GM18520 (cell line): ENCODE measurements at regions not wholly inside any gene's neighbourhood (a gene's known extent, or its start where the extent isn't known, plus 50 kb on each side); places are given as distances from the start of the nearest gene placed in this dataset.
"Not testable (repeated sequence)": the region's sequence is repeated elsewhere in the genome, so short reads cannot be mapped to it uniquely, and the experiment has no call there.

ENCODE experiments used
- ATAC-seq: cut with Tn5 transposase; IDR thresholded peaks from one replicate; pipeline ENCODE4 v1.9.1; 2021; ENCODE audit not compliant: unreplicated experiment

DNA sequence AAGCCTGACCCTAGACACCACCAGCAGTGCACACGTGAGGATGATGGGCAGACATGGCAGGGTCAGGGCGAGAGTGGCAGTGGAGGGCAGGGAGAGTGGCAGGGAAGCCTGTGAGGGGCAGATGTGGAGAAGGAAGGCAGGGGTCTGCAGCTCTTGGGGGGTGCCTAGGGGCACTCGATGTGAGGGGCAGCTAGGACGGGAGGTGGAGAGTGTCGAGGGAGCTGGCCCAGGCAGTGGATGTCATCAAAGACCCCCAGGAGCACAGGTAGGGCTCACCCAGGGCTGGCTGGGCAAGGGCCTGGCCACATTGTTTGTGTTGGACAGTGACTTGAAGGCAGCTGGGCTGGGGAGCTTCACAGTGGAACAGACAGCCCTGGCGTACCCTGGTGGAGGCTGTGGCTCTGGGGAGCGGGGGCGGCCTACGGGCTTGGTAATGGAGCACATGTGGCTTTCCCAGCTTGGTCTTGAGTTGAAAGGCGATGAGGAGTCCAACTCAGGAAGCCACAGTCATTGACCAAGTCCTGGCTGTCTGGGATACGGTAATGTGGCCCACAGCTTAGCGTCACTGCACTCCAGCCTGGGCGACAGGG lies 87.1 kb downstream of the RTP5 start:
- ATAC-seq: no peak

DNA sequence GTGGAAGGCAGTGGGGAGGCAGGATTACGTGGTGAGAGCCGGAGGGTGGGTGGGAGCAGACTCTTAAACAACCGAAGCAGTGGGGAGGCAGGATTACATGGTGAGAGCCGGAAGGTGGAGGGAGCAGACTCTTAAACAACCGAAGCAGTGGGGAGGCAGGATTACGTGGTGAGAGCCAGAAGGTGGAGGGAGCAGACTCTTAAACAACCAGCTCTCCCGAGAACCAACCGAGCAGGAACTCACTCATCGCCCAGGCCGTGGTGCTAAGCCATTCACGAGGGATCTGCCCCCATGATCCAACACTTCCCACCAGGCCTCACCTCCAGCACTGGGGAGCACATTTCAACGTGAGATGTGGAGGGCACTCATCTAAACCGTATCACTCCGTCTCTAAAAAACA lies 87.7 kb downstream of the RTP5 start:
- ATAC-seq: no peak

DNA sequence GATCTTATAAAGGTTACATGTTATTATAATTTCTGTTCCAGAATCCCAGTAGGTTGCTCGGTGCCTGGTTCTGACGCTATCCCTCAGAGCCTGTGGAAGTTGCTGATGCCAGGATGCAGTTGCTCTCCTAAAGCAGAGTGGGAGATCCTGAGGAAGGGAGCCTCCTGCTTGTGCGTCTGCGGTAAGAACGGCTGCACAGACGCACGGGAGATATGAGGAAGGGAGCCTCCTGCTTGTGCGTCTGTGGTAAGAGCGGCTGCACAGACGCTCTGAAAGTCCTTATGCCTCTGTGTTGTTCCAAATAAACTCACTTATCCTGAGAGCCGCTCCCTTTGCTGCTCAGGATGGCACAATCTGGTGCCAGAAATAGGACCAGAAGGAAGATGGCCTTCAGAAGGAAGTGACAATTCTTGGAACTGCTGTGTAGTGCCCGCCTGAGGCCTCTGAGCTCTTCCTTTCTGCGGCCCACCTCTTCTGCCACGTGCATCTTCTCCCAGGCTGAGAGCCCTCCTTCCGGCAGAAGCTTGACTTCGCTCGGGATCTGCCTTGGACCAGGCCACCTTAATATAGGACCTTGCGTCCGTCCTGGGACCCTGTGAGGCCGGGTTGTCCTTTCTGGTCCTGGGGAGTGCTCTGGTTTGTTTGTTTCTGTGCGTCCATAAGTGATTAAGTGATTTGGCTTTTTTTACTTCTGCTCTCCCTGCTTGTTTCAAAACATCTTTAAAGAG lies 89.5 kb downstream of the RTP5 start:
- ATAC-seq: no peak

DNA sequence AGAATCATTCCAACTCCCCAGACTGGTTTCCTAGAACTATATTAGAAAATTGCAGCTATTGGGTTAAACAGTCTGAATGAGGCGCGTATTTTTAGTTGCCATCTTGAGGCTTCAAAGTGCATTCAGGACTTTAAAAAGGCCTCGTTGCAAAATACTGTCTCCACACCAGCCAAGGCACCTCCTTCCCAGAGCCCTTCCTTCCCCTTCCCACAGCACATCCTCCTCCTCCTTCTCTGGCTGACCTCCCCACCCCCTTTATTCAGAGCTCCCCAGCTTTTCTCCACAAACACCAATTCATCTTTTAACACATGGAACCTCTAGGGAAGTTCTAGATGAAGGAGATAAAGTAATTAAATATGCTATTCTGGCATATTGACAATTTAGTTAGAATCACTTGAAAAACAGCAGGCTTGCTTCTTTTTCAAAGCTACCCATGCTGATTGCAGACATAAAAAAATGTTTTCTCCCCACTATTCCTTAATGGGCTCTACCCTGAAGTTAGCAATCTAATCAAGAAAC lies 90.3 kb downstream of the RTP5 start:
- no peak for ATAC-seq

DNA sequence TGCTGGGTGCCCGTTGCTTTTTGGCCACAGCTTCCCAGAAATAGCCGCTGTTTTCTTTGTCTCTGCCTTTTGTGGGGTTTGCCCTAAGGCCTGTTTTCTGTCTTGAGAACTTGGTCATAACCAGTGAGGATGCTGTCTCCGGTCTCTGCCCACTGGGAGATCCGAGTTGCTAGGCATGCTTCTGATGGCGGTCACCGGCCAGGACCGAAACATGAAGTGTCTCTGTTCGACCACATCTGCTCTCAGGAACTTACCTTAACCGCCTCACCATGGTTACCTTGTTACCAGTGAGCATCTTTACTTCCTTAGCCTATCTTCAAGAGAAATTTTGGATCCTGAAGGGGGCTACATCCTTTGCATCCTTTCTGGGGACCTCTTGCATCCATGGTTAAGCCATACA lies 91.9 kb downstream of the RTP5 start:
- ATAC-seq: no peak

DNA sequence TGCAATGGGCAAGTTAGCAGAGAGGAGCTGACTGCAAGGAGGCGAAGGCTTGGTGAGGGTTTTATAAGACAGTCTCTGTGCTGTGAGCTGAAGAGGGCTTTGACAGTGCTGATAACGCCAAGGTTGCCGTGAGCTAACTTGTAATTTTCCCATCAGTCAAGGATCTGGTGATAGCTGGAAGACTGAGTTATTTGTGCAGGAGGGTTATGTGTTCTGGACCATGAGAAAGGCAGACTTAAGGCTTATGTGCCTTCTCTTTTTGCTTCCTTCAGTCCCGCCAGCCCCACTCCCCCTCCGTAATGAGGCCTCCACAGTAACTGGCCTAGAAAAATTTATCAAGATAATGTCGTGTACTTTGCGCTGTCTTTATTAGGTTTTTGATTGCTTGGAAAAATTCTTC lies 94.6 kb downstream of the RTP5 start:
- ATAC-seq: no peak

DNA sequence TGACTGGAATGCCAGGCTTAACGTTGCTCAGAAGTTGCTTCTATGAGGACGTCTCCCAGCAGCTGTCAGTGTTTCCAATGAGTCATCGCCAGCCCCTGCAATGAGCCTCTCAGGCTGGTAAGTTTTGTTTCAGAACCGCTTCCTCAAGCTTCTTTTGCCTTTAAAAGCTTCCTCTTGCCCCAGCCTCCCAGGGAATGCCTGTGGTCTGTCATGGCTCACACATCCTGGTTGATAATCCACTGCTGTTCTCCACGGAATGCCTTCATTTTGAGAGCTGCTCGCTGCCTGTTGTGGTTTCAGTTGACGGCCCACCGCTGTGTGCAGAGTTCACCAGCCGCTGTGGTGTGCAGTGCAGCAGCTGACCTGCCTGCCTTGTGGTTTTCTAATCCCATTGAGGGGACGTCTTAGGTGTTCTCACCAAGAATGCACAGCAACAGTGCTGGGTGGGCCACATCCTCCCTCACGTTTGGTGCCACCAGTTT lies 96.4 kb downstream of the RTP5 start:
- ATAC-seq: peak; percentile 60

DNA sequence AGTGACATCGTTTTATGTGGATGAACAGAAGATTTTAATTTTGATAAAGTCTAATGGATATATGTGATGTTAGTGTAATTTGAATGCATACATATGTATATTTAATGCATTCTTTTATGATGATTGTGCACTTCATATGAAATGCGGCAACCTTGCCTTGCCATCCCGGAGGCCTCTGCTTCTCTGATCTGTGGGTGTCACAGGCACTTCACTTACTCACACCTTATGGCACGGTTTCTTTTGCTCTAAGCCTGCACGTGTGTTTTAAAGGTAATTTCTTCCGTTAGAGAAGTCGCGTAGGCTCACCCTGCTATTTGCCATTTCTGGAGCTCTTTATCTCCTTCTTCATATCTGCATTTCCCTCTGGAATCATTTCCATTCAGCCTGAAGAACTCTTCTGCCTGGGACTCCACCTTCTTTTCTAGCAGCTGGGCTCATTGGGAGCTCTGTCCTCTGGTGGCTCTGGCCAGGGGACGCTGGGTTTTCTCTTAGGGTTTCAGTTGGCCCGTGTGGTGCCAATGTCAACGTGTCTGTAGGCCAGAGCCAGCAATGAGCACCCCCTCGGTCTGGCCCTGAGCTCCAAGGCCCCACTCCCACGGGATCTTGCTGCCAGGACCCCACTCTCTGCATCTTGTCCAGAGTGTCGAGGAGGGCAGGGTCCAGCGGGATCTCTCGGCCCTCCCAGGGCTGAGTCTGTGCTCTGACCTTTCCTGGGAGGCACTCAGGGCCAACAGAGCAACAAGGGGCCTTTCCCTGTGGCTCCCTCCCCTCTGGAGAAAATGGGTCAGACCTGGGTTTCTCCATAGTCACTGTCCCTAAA lies 97.3 kb downstream of the RTP5 start:
- ATAC-seq: no peak

DNA sequence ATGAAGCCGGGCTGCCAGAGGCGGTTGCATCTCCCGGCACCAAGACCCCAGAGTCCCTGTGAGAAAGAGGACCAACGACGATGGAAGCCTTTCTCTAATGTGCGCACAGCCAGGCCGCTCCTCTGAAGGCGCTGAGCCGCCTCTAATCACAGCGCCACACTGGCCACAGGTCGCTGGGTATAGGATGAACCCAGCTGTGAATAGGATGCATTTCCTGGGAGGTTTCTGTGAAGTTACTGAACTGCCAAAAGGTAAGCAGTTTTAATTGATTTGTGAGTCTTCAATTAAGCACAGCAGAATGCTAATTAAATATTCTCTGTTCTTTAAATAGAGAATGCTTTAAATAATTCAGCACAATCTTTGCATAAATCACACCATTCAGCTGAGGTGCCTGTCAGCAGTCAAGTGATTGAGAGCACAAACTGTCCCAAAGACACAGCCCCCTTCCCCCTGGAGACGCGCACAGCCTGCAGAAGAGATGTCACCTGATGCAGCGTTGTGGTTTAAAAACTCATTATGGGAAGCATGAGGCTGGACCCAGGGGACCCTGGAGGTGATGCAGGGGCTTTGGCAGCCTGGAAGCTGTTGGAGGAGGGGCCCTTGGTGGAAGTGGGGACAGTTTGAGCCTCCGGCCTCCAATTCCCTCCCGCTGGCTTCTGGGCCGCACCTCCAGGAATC lies 98.1 kb downstream of the RTP5 start:
- ATAC-seq: no peak

DNA sequence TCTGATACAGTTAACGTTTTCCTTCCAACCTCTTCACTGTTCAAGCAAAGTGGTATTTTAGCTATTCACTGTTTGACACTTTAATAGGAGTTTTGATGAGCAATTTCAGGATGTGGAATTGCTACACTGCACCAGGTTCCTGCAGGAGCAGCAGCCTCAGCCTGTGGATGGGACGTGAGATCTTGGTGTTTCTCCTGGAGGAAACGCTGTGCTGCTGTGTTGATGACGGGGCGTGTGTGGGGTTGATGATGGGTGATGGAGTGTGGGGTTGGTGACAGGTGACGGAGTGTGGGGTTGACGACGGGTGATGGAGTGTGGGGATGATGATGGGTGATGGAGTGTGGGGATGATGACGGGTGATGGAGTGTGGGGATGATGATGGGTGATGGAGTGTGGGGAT lies 98.9 kb downstream of the RTP5 start:
- ATAC-seq: no peak

DNA sequence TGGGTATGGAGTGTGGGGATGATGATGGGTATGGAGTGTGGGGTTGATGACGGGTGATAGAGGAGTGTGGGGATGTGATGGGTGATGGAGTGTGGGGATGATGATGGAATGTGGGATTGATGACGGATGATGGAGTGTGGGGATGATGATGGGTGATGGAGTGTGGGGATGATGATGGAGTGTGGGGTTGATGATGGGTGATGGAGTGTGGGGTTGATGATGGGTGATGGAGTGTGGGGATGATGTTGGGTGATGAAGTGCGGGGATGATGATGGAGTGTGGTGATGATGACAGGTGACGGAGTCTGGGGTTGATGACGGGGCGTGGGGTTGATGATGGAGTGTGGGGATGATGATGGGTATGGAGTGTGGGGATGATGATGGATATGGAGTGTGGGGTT lies 99.7 kb downstream of the RTP5 start:
- ATAC-seq: not testable (repeated sequence)

DNA sequence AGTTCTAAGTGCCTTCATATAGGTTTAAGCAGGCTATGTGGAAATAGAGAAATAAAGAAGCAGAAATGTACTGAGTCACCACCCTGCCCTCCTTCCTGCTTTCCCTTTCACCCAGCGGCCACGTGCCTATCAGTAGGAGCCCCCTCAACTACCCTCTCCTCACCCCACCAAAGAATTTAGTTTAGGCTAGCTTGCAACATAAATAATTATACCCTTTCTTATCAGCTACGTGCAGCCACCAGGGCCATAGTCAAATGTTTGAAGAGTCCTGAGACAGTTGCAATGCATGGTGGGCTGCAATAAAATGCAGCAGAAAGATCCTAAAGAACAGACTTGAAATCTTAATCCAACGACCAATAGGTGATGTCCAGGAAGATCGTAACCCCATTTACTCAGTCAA lies 101.2 kb downstream of the RTP5 start:
- no peak for ATAC-seq

DNA sequence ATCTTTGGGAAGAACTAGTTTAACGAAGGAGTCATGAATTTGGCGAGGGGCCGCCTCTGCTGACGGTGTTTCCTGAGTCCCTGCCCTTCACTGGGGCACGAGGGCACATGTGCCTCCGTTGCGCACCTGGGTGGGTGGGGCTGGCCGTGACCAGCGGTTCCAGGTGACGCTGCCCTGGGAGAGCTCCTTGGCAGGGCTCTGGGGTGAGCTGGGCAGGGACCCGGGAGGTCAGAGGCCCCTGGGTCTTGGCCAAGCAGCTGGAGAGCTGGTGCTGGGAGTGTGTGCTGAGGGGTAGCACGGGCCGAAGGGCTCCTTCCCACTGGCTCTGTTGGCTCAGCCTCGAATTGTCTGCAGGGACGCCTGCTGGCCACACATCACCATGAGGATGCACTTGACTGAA lies 104.6 kb downstream of the RTP5 start:
- ATAC-seq: no peak

DNA sequence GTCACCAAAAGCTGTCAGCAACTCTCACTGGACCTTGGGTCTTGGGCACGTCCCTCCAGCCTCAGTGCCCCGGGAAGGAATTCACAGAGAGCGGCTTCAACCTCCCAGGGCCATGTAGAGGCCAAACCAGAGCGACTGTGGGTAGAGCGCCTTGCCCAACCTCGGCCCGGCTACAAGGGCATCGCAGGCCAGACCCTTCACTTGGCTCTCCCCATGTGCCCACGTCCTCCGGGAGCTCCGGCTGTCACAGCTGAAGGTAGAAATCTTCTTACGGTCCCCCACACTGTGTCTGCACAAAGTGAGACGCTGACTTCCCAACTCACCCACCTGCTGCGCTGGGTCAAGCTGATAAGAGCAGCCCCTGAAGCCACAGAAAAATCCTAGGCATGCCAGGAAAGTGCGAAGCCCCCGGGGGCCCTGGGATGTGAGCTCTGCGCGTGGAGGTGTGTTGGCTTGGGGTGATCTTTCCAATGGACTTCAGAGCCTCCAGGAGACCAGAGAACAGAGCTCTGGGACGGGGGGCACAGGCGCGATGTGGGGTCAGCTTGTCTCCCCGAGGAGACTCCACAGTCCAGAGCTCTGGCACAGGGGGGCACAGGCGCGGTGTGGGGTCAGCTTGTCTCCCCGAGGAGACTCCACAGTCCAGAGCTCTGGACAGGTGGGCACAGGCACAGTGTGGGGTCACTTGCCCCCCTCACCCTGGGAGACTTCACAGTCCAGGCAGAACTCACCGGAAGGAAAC lies 105.5 kb downstream of the RTP5 start:
- ATAC-seq: no peak

DNA sequence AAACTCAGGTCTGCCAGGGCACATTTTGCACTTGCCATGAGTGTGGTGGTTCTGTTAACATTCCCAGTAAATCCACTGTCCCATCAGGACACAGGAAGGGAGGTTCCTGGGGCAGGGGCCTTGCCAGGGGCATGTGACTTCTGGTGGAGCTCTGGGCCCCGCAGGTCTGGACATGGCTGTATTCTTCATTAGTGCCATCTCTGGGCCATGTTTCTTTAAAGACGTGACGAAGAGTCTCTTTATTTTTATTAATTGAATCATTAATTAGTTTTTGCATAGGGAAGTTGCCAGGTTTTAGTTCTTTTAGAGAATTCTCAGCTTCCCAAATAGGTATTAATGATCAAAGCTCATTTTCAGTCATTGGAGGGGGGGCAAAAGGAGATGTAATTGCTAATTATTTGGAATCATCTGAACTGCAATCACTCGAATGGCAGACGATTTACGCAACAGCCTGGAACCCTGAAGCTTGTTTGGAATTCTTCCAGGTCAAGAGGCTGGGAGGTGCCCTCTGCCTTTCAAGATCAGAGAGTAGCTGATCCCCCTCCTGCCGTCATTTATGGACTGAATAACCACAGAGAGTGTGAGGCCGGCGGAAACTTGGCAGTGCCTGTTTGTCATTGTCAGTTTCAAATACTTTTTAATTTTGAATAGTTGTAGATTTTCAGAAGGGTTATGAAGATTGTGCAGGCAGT lies 106.2 kb downstream of the RTP5 start:
- ATAC-seq: no peak

DNA sequence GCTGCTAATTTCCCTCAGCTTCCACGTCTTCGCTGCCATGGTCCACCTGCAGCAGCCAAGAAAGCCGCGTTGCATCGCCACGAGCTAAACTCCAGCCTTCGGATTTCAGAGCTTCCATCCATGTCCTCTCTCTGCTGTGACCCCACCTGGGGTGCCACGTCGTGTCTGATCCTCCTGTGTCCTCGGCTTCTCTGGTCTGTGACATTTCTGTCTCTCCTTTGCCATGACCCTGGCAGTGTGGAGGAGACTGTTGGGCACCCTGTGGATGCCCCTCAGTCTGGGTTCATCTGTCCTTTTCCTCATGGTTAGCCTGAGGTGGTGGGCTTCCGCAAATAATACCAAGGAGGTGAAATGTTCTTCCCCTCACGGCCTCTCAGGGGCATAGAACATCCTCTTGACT lies 106.8 kb downstream of the RTP5 start:
- no peak for ATAC-seq

DNA sequence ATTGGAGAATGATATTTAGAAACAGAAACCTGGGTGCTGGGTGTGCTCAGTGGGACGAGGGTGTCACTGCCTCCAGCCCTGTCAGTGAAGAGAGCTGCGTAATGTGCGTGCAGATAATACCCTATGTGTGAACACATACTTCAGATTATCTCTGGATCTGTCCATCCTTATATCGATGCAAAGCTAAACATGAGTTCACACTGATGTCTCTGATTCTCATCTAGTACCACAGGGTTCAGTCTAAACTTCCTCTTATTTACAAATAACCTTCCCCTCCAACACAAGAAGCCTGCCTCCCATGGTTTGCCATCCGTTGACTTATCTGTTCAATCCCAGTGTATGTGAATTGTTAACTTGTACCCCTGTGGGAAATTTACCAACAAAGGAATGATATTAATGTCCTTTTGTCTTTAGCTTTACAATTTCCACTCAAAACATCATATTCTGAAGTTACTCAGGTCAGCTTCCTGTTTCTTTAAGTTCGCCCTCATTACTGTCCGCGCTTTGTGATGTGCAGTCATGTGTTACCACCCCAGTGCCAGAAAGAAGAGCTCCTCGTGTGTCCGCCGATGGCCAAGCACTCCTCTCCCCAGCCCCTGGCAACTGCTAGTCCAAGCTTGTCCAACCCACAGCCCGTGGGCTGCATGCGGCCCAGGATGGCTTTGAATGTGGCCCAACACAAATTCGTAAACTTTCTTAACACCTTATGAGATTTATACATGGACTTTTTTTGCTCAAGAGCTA lies 108.2 kb downstream of the RTP5 start:
- no peak for ATAC-seq

DNA sequence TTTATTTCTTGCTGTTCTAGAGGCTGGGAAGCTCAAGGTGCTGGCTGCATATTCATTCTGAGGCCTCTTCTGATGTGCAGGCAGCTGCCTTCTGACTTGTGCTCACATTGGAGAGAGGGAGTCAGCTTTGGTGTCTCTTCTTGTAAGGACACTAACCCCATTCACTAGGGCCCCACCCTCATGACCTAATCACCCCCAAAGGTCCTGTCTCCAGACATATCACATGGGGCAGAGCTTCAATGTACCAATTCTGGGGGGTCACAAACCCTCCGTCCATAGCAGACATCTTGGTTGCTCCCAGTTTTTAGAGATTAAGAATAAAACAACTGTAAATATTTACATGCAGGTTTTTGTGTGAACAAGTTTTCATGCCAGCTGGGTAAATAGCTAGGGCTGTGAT lies 109.1 kb downstream of the RTP5 start:
- no peak for ATAC-seq

DNA sequence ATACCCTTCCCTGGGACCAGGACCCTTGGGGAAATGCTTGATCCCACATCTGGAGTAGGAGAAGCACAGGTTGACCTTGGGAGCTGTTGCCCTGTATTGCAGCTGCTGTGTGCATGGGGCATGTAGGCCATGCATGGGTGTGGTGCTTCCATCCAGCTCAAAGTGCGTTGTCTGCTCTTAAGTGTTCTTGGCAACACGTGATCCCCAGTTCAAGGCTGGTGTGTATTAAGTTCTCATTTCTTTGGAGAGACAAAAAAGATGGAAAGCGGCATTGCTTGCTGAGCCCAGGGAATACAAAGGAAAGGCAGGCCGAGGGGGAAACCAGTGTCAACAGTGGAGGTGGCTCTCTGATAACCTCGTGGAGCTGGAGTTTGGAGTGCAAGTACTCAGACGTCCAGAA lies 110.7 kb downstream of the RTP5 start:
- ATAC-seq: no peak
